Vagina (tissue), 2 donors: ENCODE measurements at regions not wholly inside any gene's neighbourhood (a gene's known extent, or its start where the extent isn't known, plus 50 kb on each side); places are given as distances from the start of the nearest gene placed in this dataset.

Experiments used
- DNase-seq, 2 donors: peaks; one replicate each; pipeline ENCODE4 v3.0.0-alpha.2; 2017; ENCODE audit errors: extremely low spot score in 2 of 2
- H3K27ac ChIP-seq: fragments of 200-600 bp; sonication (generic); one replicate; pipeline ENCODE4 v1.5.1; 2019
- H3K27me3 ChIP-seq: fragments of 200-600 bp; sonication (generic); one replicate; pipeline ENCODE4 v1.5.1; 2019
- H3K36me3 ChIP-seq, 2 donors: fragments of 200-600 bp; sonication (generic); one replicate each; pipeline ENCODE4 v1.5.1; 2017 to 2019
- H3K4me1 ChIP-seq: fragments of 200-600 bp; sonication (generic); one replicate; pipeline ENCODE4 v1.5.1; 2019
- H3K4me3 ChIP-seq, 2 donors: fragments of 200-600 bp; sonication (generic); 1 replicate in 1 of 2; 2 replicates in 1 of 2; pipeline ENCODE4 v1.5.1; 2016 to 2019
- H3K9me3 ChIP-seq: fragments of 200-600 bp; sonication (generic); one replicate; pipeline ENCODE4 v1.5.1; 2019
- CTCF ChIP-seq, 3 experiments: fragments of 450-650 bp in 2 of 3; fragments of 200-600 bp in 1 of 3; sonication (generic) in 1 of 3; IDR thresholded peaks; one replicate each; pipeline ENCODE4 v1.5.1; 2017 to 2019; ENCODE audit warnings: antibody characterized with exemption in 3 of 3, mild to moderate bottlenecking in 2 of 3, moderate library complexity in 2 of 3
- POLR2A ChIP-seq, 2 donors: fragments of 450-650 bp; IDR thresholded peaks; one replicate each; pipeline ENCODE4 v1.6.1; 2017; ENCODE audit warnings: antibody characterized with exemption in 2 of 2, mild to moderate bottlenecking in 2 of 2, moderate library complexity in 2 of 2
- POLR2AphosphoS5 ChIP-seq, 2 donors: sonication (generic); formaldehyde crosslinking; IDR thresholded peaks; one replicate each; pipeline ENCODE4 v1.9.0; 2017; ENCODE audit warnings: antibody characterized with exemption in 2 of 2, mild to moderate bottlenecking in 2 of 2, low read depth in 1 of 2; ENCODE audit not compliant: insufficient read depth in 1 of 2
- intact Hi-C: fragments of 100-400 bp; cut with DNase I; formaldehyde crosslinking; loops from one replicate; pipeline ENCODE4 v1.15.1; 2023

- Histone ChIP-seq H3K27ac (no peak overlapping the region), H3K4me3 (no peak overlapping the region), H3K27me3 (no peaks in the 10 kb centered on the region), H3K4me1 (peaks cover 21% of the 10 kb centered on the region), H3K9me3 (no peaks in the 10 kb centered on the region), H3K36me3 (no peaks in the 10 kb centered on the region)
- intact Hi-C loops = no loop called here
- no peak for DNase-seq
- no peak for TF ChIP-seq CTCF (IDR thresholded peaks at IDR 0.05)
- TF ChIP-seq POLR2AphosphoS5 (IDR thresholded peaks at IDR 0.05; ENCODE audit: insufficient read depth in 1 of 2, low read depth in 1 of 2) = no peak
- no peak for TF ChIP-seq POLR2A (IDR thresholded peaks at IDR 0.05)
Measured at GRCh38 chr22:48253136-48253535, 1490.7 kb downstream of the TBC1D22A start.

- H3K9me3 ChIP-seq = no peaks in the 10 kb centered on the region
- DNase-seq = no peak
- H3K27ac ChIP-seq = no peak overlapping the region
- H3K27me3 ChIP-seq = no peaks in the 10 kb centered on the region
- TF ChIP-seq POLR2A (IDR thresholded peaks at IDR 0.05) (no peak), CTCF (IDR thresholded peaks at IDR 0.05) (no peak), POLR2AphosphoS5 (IDR thresholded peaks at IDR 0.05; ENCODE audit: insufficient read depth in 1 of 2, low read depth in 1 of 2) (no peak)
- H3K4me1 ChIP-seq = peaks cover 14% of the 10 kb centered on the region
- no peaks in the 10 kb centered on the region for H3K36me3 ChIP-seq
- intact Hi-C loops = no loop called here
- H3K4me3 ChIP-seq = no peak overlapping the region
Measured at GRCh38 chr22:48251629-48252028, 1489.2 kb downstream of the TBC1D22A start.

GRCh38 chr22:48250937-48251530 lies 1488.6 kb downstream of the TBC1D22A start:
- peaks cover 14% of the 10 kb centered on the region for H3K4me1 ChIP-seq
- intact Hi-C loops = no loop called here

GRCh38 chr22:48250286-48250895 lies 1487.9 kb downstream of the TBC1D22A start:
- no peak for DNase-seq
- TF ChIP-seq CTCF (IDR thresholded peaks at IDR 0.05) = no peak
- TF ChIP-seq POLR2AphosphoS5 (IDR thresholded peaks at IDR 0.05; ENCODE audit: insufficient read depth in 1 of 2, low read depth in 1 of 2) = no peak
- TF ChIP-seq POLR2A (IDR thresholded peaks at IDR 0.05) = no peak
- H3K9me3 ChIP-seq = no peaks in the 10 kb centered on the region
- H3K4me1 ChIP-seq = peaks cover 14% of the 10 kb centered on the region
- H3K4me3 ChIP-seq = no peak overlapping the region
- H3K27ac ChIP-seq = no peak overlapping the region
- intact Hi-C loops = no loop called here
- H3K27me3 ChIP-seq = no peaks in the 10 kb centered on the region
- no peaks in the 10 kb centered on the region for H3K36me3 ChIP-seq

More at GRCh38 chr22:48250937-48251530, 1488.6 kb downstream of the TBC1D22A start:
- H3K27me3 ChIP-seq = no peaks in the 10 kb centered on the region
- no peaks in the 10 kb centered on the region for H3K9me3 ChIP-seq
- no peaks in the 10 kb centered on the region for H3K36me3 ChIP-seq
- no peak overlapping the region for H3K4me3 ChIP-seq
- no peak for TF ChIP-seq POLR2A (IDR thresholded peaks at IDR 0.05)
- TF ChIP-seq CTCF (IDR thresholded peaks at IDR 0.05) = no peak
- TF ChIP-seq POLR2AphosphoS5 (IDR thresholded peaks at IDR 0.05; ENCODE audit: insufficient read depth in 1 of 2, low read depth in 1 of 2) = no peak
- DNase-seq = no peak
- H3K27ac ChIP-seq = no peak overlapping the region

GRCh38 chr22:48249713-48250268 lies 1487.3 kb downstream of the TBC1D22A start:
- Histone ChIP-seq H3K27me3 (no peaks in the 10 kb centered on the region), H3K9me3 (no peaks in the 10 kb centered on the region), H3K4me1 (peaks cover 10% of the 10 kb centered on the region), H3K27ac (no peak overlapping the region), H3K36me3 (no peaks in the 10 kb centered on the region), H3K4me3 (no peak overlapping the region)
- intact Hi-C loops = no loop called here
- TF ChIP-seq POLR2A (IDR thresholded peaks at IDR 0.05) (no peak), CTCF (IDR thresholded peaks at IDR 0.05) (no peak)
- no peak for DNase-seq
